ENCODE measurements at regions not wholly inside any gene's neighbourhood (a gene's known extent, or its start where the extent isn't known, plus 50 kb on each side); places are given as distances from the start of the nearest gene placed in this dataset.

GRCh38 chr18:38695559-38696280, 1130.1 kb upstream of the CELF4 start:
- TF ChIP-seq CTCF (IDR thresholded peaks at IDR 0.05) = no peak
- no peak for TF ChIP-seq EP300 (IDR thresholded peaks at IDR 0.05)
- TF ChIP-seq POLR2A (IDR thresholded peaks at IDR 0.05) = no peak
